ENCODE measurements at regions not wholly inside any gene's neighbourhood (a gene's known extent, or its start where the extent isn't known, plus 50 kb on each side); places are given as distances from the start of the nearest gene placed in this dataset.

DNA sequence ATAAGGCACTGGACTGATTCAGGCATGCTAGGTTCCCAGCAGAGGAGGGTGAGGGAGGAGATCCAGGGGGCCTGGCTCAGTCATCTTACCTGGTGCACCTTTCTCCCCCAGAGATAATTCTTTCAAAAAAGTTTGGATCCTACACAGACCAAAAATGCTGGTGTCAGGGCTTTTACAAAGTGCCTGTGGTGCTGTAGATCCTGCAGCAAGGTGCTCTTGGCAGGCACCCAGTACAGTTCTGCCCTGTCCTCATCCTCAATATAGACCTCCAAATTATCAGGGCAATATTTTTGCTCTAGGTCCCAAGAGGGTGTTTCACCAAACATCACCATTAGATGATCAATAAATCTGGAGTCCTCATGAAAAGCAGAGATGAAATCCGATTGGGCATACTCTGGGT, 78.5 kb upstream of the IGFBP3 start:
- Histone ChIP-seq H2BK15ac (ENCODE audit: low read depth, low read length) (peak overlapping the region; percentile 99; the same call in 2 of the 3 replicates), H4K5ac (ENCODE audit: low read depth, low read length) (peak overlapping the region; percentile 73), H3K9me1 (ENCODE audit: insufficient read depth, low read length) (peaks cover 14% of the 10 kb centered on the region), H3K36me3 (ENCODE audit: control insufficient read depth, insufficient read depth, low read length) (no peaks in the 10 kb centered on the region), H4K20me1 (ENCODE audit: insufficient read depth, low read length) (no peaks in the 10 kb centered on the region), H3K4me2 (ENCODE audit: low read depth, low read length) (no peak overlapping the region), H3K9ac (ENCODE audit: low read depth, low read length) (no peak overlapping the region), H3K27ac (ENCODE audit: insufficient read depth, low read length) (no peak overlapping the region; the same call in 1 of the 2 replicates), H3K4me1 (ENCODE audit: control insufficient read depth, insufficient read depth, low read length) (peaks cover 16% of the 10 kb centered on the region), H2BK20ac (ENCODE audit: low read depth, low read length) (peak overlapping the region; percentile 96), H3K4ac (ENCODE audit: low read depth, low read length) (peak overlapping the region; percentile 96), H3K23ac (ENCODE audit: low read depth, low read length) (peak overlapping the region; percentile 81; the same call in 1 of the 2 replicates), H2BK120ac (ENCODE audit: low read depth, low read length) (peak overlapping the region; percentile 85), H3K56ac (ENCODE audit: extremely low read depth, insufficient read depth, low read length) (0 out of 2 replicates have a peak overlapping the region, but pooled peaks have one; percentile 24), H4K91ac (ENCODE audit: insufficient read depth, low read depth, low read length) (peak overlapping the region; percentile 97), H4K8ac (ENCODE audit: low read depth in 2 of 2, low read length in 2 of 2) (peak overlapping the region; percentile 44 to 92; a peak in 2 of 4 replicates), H3K14ac (replicated peaks; ENCODE audit: low read depth, low read length) (peak overlapping the region; percentile 64; the same call in 1 of the 2 replicates), H2AK9ac (replicated peaks; ENCODE audit: low read depth, low read length, poor library complexity) (no peak overlapping the region), H3K4me3 (ENCODE audit: insufficient read depth, low read depth, low read length) (no peak overlapping the region), H2AFZ (replicated peaks; ENCODE audit: low read length, poor library complexity) (no peak overlapping the region), H3K27me3 (ENCODE audit: control insufficient read depth, insufficient read depth, low read length) (no peaks in the 10 kb centered on the region), H2AK5ac (ENCODE audit: low read depth, low read length) (peak overlapping the region; percentile 15; the same call in 1 of the 2 replicates), H3K9me3 (ENCODE audit: control insufficient read depth, insufficient read depth, low read length) (peaks cover 4% of the 10 kb centered on the region; the same call in 1 of the 2 replicates), H2BK5ac (ENCODE audit: low read depth, low read length, poor library complexity, severe bottlenecking) (peak overlapping the region; percentile 81), H3K18ac (ENCODE audit: low read depth, low read length) (peak overlapping the region; percentile 74), H3K79me1 (ENCODE audit: low read depth in 1 of 2, low read length in 2 of 2) (no peaks in the 10 kb centered on the region)
- no TSS peak for BruUV-seq (replicated peaks)
- dilution Hi-C loops (cut with HindIII; ENCODE audit: low sequenced_read_pairs, unreplicated experiment) = no loop called here
- POLR2A ChIA-PET (ENCODE audit: unreplicated experiment) = no interaction called here
- no peak for DNase-seq
- CTCF ChIA-PET = no interaction called here
- in situ Hi-C loops (cut with MboI; ENCODE audit: low sequenced_read_pairs) = no loop called here
- WGBS, 2 experiments (ENCODE audit: extremely low coverage in 2 of 2, insufficient read length in 1 of 2) = no CpG with 5 or more reads among the region's 1 CpG
- ATAC-seq (ENCODE audit: low read depth) = no peak
- TF ChIP-seq RCOR1 (IDR thresholded peaks at IDR 0.05; ENCODE audit: insufficient replicate concordance, low read length) = no peak
- intact Hi-C loops (cut with micrococcal nuclease) = no loop called here

Measured in IMR-90 (cell line).